GM13977 (cell line): ENCODE measurements at regions not wholly inside any gene's neighbourhood (a gene's known extent, or its start where the extent isn't known, plus 50 kb on each side); places are given as distances from the start of the nearest gene placed in this dataset.

Experiments
- DNase-seq: peaks from one replicate; pipeline ENCODE4 v3.0.0; 2012; ENCODE audit warnings: low spot score
- in situ Hi-C: fragments of 300-500 bp; cut with MboI; formaldehyde crosslinking; loops from one replicate; pipeline ENCODE4 v1.12.0; 2022; ENCODE audit warnings: low sequenced_read_pairs, low pct_unique_long_range_greater_than_20kb, mixed read lengths, inconsistent platforms; ENCODE audit not compliant: unreplicated experiment
- TF ChIP-seq, protein P1 (sequence below): IDR thresholded peaks from 2 replicates; pipeline ENCODE4 v1.5.1; 2012; ENCODE audit warnings: mild to moderate bottlenecking, control low read depth; ENCODE audit not compliant: insufficient read depth; ENCODE audit errors: extremely low read depth, missing control alignments

DNA sequence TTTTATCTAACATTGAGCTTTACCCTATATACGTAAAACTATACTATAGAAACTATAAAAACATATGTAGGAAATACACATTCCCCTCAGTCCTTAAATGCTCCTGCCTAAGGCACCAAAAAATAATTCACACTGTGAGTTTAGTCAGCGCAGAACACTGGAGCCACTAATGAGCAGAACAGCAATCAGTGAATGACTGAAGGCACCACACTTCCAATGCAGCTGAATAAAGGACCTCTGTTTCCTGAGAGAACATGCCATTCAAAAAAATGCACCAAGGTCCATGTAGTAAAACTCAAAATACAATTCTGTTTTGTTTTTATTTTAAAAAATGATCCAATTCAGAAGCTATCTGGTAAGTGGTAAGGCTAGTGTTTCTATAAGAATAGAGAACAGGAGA, 1280.6 kb upstream of the NRXN1 start:
- no peak for DNase-seq
- in situ Hi-C loops, result no loop called here
- TF ChIP-seq, protein P1, sequence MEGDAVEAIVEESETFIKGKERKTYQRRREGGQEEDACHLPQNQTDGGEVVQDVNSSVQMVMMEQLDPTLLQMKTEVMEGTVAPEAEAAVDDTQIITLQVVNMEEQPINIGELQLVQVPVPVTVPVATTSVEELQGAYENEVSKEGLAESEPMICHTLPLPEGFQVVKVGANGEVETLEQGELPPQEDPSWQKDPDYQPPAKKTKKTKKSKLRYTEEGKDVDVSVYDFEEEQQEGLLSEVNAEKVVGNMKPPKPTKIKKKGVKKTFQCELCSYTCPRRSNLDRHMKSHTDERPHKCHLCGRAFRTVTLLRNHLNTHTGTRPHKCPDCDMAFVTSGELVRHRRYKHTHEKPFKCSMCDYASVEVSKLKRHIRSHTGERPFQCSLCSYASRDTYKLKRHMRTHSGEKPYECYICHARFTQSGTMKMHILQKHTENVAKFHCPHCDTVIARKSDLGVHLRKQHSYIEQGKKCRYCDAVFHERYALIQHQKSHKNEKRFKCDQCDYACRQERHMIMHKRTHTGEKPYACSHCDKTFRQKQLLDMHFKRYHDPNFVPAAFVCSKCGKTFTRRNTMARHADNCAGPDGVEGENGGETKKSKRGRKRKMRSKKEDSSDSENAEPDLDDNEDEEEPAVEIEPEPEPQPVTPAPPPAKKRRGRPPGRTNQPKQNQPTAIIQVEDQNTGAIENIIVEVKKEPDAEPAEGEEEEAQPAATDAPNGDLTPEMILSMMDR, result no peak

DNA sequence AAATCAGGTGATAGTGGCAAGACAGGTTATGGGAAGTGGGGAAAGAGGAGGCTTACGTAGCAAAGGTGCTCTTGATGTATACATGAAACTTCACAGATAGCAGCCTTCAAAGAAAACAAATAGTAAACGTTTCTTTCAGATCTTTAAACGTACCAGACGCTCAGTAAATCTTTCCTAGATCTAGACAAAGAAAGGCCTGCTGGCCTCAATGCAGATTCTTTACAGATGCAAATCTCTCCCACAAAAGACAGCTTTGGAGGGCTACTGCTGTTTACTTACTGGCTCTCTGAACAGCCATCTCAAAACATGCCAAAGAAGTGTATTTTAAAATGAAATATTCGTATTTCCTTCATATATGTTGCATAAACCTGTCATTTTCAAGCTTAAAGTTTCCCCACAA, 1279.9 kb upstream of the NRXN1 start:
- no peak for DNase-seq
- in situ Hi-C loops, result no loop called here
- TF ChIP-seq, protein P1, result no peak

DNA sequence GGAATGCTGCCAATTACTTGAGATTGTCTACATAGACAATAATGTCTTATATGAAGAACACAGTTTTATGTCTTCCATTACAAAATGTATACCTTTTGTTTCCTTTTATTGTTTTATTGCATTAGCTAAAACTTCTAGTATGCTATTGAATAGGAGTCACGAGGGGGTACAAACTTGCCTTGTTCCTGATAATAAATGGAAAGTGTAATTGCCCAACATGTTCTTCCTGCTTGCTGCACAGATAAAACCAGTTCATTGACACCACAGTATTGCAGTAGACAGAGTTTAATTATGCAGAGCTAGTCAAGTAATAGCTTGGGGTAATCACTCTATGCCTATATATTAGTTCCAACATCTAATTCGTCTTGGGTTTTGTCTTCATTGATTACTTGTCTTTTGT, 1276.2 kb upstream of the NRXN1 start:
- TF ChIP-seq, protein P1, result no peak
- no peak for DNase-seq
- in situ Hi-C loops, result no loop called here

DNA sequence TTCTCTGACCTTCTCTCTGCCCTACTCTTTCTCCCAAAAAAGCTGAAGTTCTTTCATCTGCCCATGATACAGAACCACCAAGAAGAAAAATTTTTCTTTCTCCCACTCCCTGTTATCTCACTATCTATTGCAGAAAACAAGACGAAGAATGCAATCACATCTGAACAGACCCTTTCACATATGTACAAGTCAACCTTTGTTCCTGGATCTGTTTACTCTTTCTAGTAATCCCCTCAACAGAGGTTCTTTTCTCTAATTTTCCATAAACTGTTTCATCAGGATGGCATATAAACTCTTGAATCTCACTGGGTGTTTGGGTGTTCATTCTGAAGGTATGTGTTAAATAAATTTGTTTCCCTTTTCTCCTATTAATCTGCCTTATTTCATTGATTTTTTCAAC, 1262.7 kb upstream of the NRXN1 start:
- in situ Hi-C loops, result no loop called here

DNA sequence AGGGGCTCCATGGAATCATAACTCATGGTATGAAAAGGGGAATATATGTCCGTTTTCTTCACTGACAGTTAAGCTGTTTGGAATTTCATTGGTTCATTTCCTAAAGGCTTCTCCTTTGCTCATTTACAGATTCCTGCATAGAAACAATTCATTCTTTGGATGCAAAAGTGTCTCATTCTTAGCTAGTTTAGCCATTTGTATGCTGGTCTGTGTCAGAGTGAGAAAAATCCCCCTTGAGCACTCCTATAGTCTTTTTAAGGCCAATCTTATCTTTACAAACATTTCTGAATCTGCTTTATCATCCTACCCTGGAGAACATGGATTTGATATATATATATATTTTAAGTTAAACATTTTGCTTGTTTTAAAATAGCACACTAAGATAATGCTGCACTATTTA, 1260.9 kb upstream of the NRXN1 start:
- no peak for DNase-seq
- TF ChIP-seq, protein P1, result no peak
- in situ Hi-C loops, result no loop called here

More for the DNA sequence above, 1262.7 kb upstream of the NRXN1 start:
- no peak for DNase-seq
- TF ChIP-seq, protein P1, result no peak

DNA sequence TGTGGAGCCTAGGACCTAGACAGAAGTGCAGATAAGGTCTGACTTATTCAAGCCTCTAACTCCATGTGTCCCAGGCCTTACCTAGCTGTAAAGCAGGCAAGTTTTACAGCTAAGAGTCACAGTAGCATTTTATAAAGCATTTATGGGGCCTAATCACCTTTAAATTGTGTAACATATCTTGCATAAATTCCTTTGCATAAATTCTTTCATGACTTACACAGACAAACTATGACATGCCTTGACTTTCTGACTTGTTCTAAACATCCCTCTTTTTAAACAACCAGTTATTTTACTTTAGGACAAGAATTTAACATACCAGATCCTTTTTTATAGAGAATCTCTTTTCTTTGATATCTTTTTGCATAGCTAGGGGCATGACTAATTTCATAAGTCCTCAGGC, 1257.8 kb upstream of the NRXN1 start:
- in situ Hi-C loops, result no loop called here
- DNase-seq, result no peak
- TF ChIP-seq, protein P1, result no peak

DNA sequence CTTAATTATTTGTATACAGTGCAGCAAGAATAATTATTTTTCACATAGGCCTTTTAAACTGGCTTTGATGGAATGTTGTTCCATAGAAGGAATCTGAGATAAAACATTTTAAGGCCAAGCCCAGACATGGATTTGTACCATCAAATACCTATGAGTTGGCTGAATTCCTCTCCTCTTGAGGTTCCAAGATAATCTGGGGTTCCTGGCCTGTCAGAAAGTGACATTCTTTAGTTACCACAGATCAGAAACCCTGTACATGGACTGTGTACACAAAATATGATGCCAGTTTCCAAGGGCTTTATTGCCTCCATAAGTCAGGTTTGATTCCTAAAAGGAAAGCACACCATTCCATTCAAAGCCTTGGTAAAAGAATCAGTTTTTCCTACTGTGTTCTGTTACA, 1256.7 kb upstream of the NRXN1 start:
- in situ Hi-C loops, result no loop called here
- TF ChIP-seq, protein P1, result no peak

More for the DNA sequence above, 1256.7 kb upstream of the NRXN1 start:
- DNase-seq, result no peak
